Caco-2 (cell line): ENCODE measurements at regions not wholly inside any gene's neighbourhood (a gene's known extent, or its start where the extent isn't known, plus 50 kb on each side); places are given as distances from the start of the nearest gene placed in this dataset.

Experiments used
- BruUV-seq: library from RNA; stranded (reverse); fragments of 400-500 nt; replicated peaks from 2 replicates; lab custom pipeline; 2021; lab: Mats Ljungman, UMichigan
- CTCF ChIA-PET: fragments of 300-600 bp; sonication (Branson Sonifier 250); formaldehyde crosslinking; loops from one replicate; lab custom pipeline; 2022; ENCODE audit warnings: antibody characterized with exemption; lab: Charles Lee
- POLR2A ChIA-PET: fragments of 300-600 bp; sonication (Branson Sonifier 250); formaldehyde crosslinking; loops from one replicate; lab custom pipeline; 2022; ENCODE audit warnings: antibody characterized with exemption; lab: Charles Lee
- DNase-seq, 2 experiments: peaks; one replicate each; pipeline versions ENCODE4 v3.0.0 to v3.0.0-alpha.2; 2020 to 2022
- H3K27me3 ChIP-seq: replicated peaks from 2 replicates; pipeline ENCODE4 v1.6.0; 2011; ENCODE audit warnings: low read length; ENCODE audit not compliant: control insufficient read depth, insufficient read depth
- H3K36me3 ChIP-seq: 2 replicates; pipeline ENCODE4 v1.5.1; 2011; ENCODE audit warnings: low read length; ENCODE audit not compliant: control insufficient read depth, insufficient read depth
- H3K4me1 ChIP-seq: fragments of 250-450 bp; sonication (Bioruptor Pico); 2 replicates; pipeline ENCODE4 v1.5.1; 2020; ENCODE audit warnings: mild to moderate bottlenecking
- H3K4me3 ChIP-seq: 2 replicates; pipeline ENCODE4 v1.5.1; 2011; ENCODE audit warnings: low read depth, mild to moderate bottlenecking, control low read depth, low read length
- H3K9me3 ChIP-seq: fragments of 250-450 bp; sonication (Bioruptor Pico); 2 replicates; pipeline ENCODE4 v1.5.1; 2020; ENCODE audit warnings: mild to moderate bottlenecking, moderate library complexity
- H3K27ac Mint-ChIP-seq: one replicate; pipeline ENCODE4 v1.8.0; 2022; ENCODE audit warnings: mixed read lengths; ENCODE audit not compliant: unreplicated experiment
- H3K27me3 Mint-ChIP-seq: one replicate; pipeline ENCODE4 v1.8.0; 2022; ENCODE audit warnings: mixed read lengths; ENCODE audit not compliant: insufficient read depth, unreplicated experiment
- H3K36me3 Mint-ChIP-seq: one replicate; pipeline ENCODE4 v1.8.0; 2022; ENCODE audit warnings: mild to moderate bottlenecking, mixed read lengths; ENCODE audit not compliant: insufficient read depth, unreplicated experiment
- H3K4me1 Mint-ChIP-seq: one replicate; pipeline ENCODE4 v1.8.0; 2022; ENCODE audit warnings: low read depth, mixed read lengths; ENCODE audit not compliant: unreplicated experiment
- H3K4me3 Mint-ChIP-seq: one replicate; pipeline ENCODE4 v1.8.0; 2022; ENCODE audit warnings: mild to moderate bottlenecking, moderate library complexity, mixed read lengths; ENCODE audit not compliant: unreplicated experiment
- H3K9me3 Mint-ChIP-seq: one replicate; pipeline ENCODE4 v1.8.0; 2022; ENCODE audit warnings: mixed read lengths; ENCODE audit not compliant: unreplicated experiment
- CTCF ChIP-seq, 2 experiments: fragments of 200-600 bp in 1 of 2; IDR thresholded peaks; 1 replicate in 1 of 2; 2 replicates in 1 of 2; pipeline versions ENCODE4 v1.5.1 to v1.8.0; 2011 to 2022; ENCODE audit warnings: antibody characterized with exemption in 1 of 2, control low read depth in 1 of 2, inconsistent platforms in 1 of 2, low read depth in 1 of 2, low read length in 1 of 2, mild to moderate bottlenecking in 1 of 2, moderate library complexity in 1 of 2; ENCODE audit not compliant: insufficient read depth in 1 of 2, severe bottlenecking in 1 of 2, unreplicated experiment in 1 of 2
- intact Hi-C: fragments of 100-400 bp; cut with micrococcal nuclease; formaldehyde crosslinking; loops from one replicate; pipeline ENCODE4 v1.10.0; 2022; ENCODE audit not compliant: unreplicated experiment

- no peak overlapping the region for H3K4me3 ChIP-seq
- H3K9me3 Mint-ChIP-seq, result no peaks in the 10 kb centered on the region
- no peak overlapping the region for H3K4me3 Mint-ChIP-seq
- no peaks in the 10 kb centered on the region for H3K27me3 Mint-ChIP-seq
- BruUV-seq, result no TSS peak
- ChIA-PET POLR2A (no interaction called here), CTCF (interaction anchor here (0.6 kb wide), 1 partner anchor 1908 kb away, joined by 5 read pairs; no protein-coding TSS in a partner anchor)
- TF ChIP-seq CTCF (IDR thresholded peaks at IDR 0.05; ENCODE audit: insufficient read depth in 1 of 2, low read depth in 1 of 2, low read length in 1 of 2, severe bottlenecking in 1 of 2, unreplicated experiment in 1 of 2), result no peak
- H3K27ac Mint-ChIP-seq, result no peak overlapping the region
- H3K36me3 ChIP-seq, result no peaks in the 10 kb centered on the region
- DNase-seq, result no peak
- intact Hi-C loops, result no loop called here
- no peaks in the 10 kb centered on the region for H3K36me3 Mint-ChIP-seq
- no peaks in the 10 kb centered on the region for H3K4me1 ChIP-seq
- H3K4me1 Mint-ChIP-seq, result no peaks in the 10 kb centered on the region
- H3K9me3 ChIP-seq, result no peaks in the 10 kb centered on the region
- no peaks in the 10 kb centered on the region for H3K27me3 ChIP-seq
Observed at GRCh38 chr6:8789878-8790277, 354.5 kb upstream of the SLC35B3 start.

DNA sequence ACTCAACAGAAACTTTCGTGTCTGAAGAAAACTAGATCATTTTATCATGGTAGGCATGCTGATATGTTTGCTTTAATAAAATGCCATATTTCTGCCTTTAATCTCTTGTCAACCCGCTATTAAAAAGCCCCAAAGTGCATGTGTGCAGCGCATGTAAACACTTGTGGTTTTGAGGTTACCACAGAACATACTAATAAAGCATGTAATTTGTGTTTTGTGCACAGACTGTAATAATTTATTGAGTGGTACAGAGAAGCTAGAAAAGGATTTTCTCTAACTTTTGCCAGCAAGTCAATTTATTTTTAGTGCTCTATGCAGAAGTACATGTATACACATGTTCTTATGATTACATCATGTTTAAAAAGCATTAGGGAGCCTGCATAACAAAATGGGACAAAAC is 349.9 kb upstream of the SLC35B3 start:
- H3K4me3 ChIP-seq, result no peak overlapping the region
- Mint-ChIP-seq H3K27ac (no peak overlapping the region), H3K36me3 (no peaks in the 10 kb centered on the region), H3K4me1 (no peaks in the 10 kb centered on the region), H3K9me3 (no peaks in the 10 kb centered on the region), H3K4me3 (no peak overlapping the region), H3K27me3 (no peaks in the 10 kb centered on the region)
- H3K4me1 ChIP-seq, result no peaks in the 10 kb centered on the region
- BruUV-seq, result no TSS peak
- intact Hi-C loops, result no loop called here
- no peaks in the 10 kb centered on the region for H3K36me3 ChIP-seq
- no peak for TF ChIP-seq CTCF (IDR thresholded peaks at IDR 0.05; ENCODE audit: insufficient read depth in 1 of 2, low read depth in 1 of 2, low read length in 1 of 2, severe bottlenecking in 1 of 2, unreplicated experiment in 1 of 2)
- ChIA-PET CTCF (no interaction called here), POLR2A (no interaction called here)
- no peaks in the 10 kb centered on the region for H3K27me3 ChIP-seq
- DNase-seq, result no peak
- H3K9me3 ChIP-seq, result no peaks in the 10 kb centered on the region

DNA sequence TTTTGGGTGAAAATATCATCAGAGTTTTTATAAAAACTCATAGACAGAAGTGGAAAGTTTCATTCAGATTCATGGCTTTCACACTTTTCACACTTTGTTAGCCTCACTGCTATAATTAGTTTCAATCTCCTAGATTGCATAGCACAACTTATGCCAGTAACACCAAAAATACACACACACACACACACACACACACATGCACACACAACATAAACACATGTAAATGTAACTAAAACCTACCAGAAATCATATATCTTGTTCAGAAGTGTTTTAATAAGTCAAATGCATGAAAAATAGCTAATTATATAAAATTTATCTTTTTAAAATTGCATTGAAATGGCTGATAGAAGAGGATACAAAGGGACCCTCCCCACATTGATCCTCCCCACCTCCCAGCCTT is 347.8 kb upstream of the SLC35B3 start:
- CTCF ChIA-PET, result no interaction called here
- BruUV-seq, result no TSS peak

More for the DNA sequence above, 347.8 kb upstream of the SLC35B3 start:
- H3K4me1 Mint-ChIP-seq, result no peaks in the 10 kb centered on the region
- Histone ChIP-seq H3K36me3 (no peaks in the 10 kb centered on the region), H3K9me3 (no peaks in the 10 kb centered on the region), H3K4me3 (no peak overlapping the region), H3K4me1 (no peaks in the 10 kb centered on the region), H3K27me3 (no peaks in the 10 kb centered on the region)
- intact Hi-C loops, result no loop called here
- no peaks in the 10 kb centered on the region for H3K36me3 Mint-ChIP-seq
- no peak for DNase-seq
- H3K4me3 Mint-ChIP-seq, result no peak overlapping the region
- TF ChIP-seq CTCF (IDR thresholded peaks at IDR 0.05; ENCODE audit: insufficient read depth in 1 of 2, low read depth in 1 of 2, low read length in 1 of 2, severe bottlenecking in 1 of 2, unreplicated experiment in 1 of 2), result no peak
- H3K9me3 Mint-ChIP-seq, result no peaks in the 10 kb centered on the region
- H3K27me3 Mint-ChIP-seq, result no peaks in the 10 kb centered on the region
- POLR2A ChIA-PET, result interaction anchor here (0.5 kb wide), 1 partner anchor 673 kb away, joined by 3 read pairs; no protein-coding TSS in a partner anchor
- H3K27ac Mint-ChIP-seq, result no peak overlapping the region
